ENCODE measurements at regions not wholly inside any gene's neighbourhood (a gene's known extent, or its start where the extent isn't known, plus 50 kb on each side); places are given as distances from the start of the nearest gene placed in this dataset.

DNA sequence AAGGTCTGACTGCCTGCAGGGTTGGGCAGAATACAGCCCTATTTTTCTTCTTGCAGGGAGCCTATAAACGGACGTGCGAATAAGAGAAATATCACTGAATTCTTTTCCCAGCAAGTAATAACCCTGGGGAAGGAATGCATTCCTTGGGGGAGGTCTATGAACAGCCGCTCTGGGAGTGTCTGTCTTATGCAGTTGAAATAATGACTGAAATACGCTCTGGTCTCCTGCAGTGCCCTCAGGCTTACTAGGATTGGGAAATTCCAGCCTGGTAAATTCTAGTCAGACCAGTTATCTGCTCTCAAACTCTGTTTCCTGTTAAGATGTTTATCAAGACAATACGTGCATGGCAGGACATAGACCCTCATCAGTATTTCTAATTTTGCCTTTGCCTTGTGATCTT is 72.1 kb upstream of the FAM241A start:
- TF ChIP-seq, protein P1, sequence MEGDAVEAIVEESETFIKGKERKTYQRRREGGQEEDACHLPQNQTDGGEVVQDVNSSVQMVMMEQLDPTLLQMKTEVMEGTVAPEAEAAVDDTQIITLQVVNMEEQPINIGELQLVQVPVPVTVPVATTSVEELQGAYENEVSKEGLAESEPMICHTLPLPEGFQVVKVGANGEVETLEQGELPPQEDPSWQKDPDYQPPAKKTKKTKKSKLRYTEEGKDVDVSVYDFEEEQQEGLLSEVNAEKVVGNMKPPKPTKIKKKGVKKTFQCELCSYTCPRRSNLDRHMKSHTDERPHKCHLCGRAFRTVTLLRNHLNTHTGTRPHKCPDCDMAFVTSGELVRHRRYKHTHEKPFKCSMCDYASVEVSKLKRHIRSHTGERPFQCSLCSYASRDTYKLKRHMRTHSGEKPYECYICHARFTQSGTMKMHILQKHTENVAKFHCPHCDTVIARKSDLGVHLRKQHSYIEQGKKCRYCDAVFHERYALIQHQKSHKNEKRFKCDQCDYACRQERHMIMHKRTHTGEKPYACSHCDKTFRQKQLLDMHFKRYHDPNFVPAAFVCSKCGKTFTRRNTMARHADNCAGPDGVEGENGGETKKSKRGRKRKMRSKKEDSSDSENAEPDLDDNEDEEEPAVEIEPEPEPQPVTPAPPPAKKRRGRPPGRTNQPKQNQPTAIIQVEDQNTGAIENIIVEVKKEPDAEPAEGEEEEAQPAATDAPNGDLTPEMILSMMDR (IDR thresholded peaks at IDR 0.05): no peak
- TF ChIP-seq ZFX (IDR thresholded peaks at IDR 0.05; ENCODE audit: borderline replicate concordance): no peak
